GM21390 (cell line): ENCODE measurements at regions not wholly inside any gene's neighbourhood (a gene's known extent, or its start where the extent isn't known, plus 50 kb on each side); places are given as distances from the start of the nearest gene placed in this dataset.
"Not testable (repeated sequence)": the region's sequence is repeated elsewhere in the genome, so short reads cannot be mapped to it uniquely, and the experiment has no call there.

Experiments
- ATAC-seq: cut with Tn5 transposase; IDR thresholded peaks from one replicate; pipeline ENCODE4 v1.9.1; 2021; ENCODE audit not compliant: unreplicated experiment

DNA sequence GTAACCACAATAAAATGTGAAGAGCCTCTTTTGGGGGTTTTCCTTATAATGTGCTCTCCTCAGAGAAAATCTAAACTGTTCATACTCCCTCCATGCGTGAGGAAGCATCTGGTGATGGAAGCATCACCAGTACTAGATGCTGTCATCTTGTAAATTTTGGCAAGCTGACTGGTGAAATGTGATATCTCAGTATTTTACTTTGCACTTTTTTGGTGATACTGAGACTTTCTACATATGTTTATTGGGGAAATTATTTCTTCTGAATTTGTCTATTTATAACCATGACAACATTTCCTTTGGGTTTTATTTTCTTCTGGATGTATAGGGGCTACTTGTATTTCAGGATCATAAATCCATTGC lies 95.9 kb upstream of the DLGAP1 start:
- ATAC-seq, result no peak

DNA sequence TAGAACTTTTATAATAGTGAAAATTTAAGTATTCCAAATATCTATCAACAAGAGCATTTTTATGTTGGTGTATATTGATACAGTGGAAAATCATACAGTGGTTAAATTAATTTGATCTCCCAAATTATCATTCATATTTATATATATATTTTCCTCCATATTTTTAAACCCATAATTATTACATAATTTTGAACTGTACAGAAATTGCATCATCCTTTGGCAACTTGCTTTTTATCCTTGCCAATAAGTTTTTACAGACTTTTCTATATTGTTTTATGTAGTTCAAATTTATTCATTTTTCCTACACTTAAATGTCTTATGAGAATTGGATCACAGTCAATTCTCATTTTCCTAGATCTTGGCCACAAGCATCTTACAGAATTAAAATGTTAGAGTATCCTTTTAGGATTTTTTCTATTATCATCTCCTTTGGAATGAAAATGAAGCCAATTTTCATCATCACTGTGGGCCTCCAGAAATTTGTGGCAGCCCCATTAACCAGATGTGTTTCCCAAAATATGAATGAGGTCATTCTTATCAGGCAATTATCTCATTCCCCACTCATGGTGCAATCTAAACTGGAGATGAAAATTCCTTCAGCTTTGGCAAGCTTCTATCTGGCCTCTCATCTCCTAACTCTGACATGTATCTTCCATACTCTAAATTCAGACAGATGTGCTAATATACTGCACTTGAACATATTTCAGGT lies 94.2 kb upstream of the DLGAP1 start:
- ATAC-seq, result no peak

DNA sequence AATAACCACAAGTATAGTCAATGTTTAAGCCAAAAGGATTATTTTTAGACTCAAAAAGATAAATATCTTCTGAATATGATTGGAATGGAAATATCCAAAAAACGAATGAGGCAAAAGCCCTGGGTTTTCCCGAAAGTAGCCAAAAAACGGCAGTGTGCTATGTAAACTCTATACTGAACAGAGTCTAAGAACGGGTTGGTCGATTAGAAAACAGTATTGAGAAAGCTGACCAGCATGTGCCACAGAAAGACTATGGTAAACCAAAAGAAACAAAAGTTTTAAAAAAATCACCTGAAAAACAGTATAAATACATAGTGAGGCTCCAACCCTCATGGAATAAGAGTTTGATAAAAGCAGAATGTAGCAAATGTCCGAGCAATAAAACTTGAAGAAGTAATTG lies 92.0 kb upstream of the DLGAP1 start:
- ATAC-seq, result no peak

DNA sequence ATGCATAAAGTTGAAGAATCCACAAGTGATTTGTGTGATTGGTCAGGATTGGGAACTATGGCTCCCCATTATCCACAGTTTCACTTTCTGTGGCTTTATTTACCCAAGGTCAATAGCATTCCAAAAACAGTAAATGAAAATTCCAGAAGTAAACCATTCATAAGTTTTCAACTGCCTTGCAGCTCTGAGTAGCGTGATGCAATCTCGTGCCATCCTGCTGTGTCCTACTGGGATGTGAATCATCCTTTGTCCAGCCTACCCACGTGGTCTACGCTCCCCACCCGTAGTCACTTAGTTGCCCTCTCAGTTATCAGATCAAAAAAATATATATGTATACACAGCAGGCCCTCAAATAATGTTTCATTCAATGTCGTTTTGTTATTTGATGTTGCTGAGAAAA lies 89.0 kb upstream of the DLGAP1 start:
- no peak for ATAC-seq

DNA sequence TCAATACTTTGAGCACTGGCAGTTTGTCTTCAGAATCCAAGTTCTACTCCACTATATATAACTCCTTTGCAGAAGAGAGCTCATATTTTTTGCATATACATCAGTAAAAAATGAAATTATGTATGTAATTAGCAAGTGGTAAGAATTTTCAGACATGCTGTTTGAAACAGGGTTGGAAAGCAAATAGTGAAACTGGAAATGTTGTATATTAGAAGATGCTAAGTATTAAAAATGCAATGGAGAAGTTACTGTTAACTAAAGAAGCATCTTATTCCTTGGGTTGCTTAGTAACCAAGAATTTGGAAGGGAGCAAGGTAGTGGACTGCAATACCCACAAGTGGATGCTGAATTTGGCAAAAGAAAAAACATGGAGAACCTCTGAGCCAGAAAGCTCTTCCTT lies 88.6 kb upstream of the DLGAP1 start:
- ATAC-seq, result no peak

DNA sequence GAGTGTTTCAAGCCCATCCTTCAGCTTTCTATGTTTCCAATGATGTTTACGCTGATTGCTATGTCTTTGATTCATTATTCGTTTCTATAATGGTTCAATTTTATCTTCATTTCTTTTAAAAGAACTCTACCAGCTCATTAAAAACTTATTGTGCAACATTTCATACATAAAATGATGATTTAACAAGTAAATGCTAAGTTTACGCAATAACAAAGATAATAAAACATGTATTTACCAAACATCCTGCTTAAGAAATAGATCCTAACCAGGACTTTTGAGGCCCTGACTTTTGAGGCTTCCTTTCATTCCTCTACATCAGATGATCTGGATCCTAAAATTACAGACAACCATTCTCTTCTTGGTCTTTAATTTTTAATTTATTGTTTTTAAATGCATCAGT lies 86.5 kb upstream of the DLGAP1 start:
- ATAC-seq, result no peak

DNA sequence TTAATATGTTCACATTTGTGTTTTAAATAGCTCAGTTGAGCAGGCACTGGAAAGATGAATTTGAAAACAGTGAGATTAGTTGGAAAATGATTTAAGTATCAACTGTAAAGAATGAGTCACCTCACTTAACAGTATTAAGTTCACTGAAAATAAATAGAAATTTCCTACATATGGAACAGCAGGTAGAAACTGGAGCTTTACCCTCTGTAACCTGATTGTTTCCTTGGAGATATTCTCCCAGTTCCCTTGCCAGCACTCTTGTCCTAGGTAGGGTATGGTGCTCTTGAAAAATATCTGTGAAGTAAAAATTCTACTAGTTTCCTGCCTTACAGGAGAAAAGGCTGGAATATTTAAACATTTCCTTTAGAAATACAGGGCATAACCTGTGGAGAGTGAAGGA lies 81.3 kb upstream of the DLGAP1 start:
- no peak for ATAC-seq

DNA sequence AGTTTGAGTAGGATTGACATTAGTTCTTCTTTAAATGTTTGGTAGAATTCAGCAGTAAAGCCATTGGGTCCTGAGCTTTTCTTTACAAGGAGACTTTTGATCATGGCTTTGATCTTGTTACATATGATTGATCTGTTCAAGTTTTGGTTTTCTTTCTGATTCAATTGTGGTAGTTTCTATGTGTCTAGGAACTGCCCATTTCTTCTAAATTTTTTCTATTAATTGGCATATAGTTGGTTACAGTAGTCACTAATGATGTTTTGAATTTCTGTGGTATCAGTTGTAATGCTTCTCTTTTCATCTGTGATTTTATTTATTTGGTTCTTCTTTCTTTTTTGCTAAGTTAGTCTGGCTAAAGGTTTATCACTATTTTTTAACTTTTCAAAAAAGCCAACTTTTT lies 73.3 kb upstream of the DLGAP1 start:
- ATAC-seq, result no peak

DNA sequence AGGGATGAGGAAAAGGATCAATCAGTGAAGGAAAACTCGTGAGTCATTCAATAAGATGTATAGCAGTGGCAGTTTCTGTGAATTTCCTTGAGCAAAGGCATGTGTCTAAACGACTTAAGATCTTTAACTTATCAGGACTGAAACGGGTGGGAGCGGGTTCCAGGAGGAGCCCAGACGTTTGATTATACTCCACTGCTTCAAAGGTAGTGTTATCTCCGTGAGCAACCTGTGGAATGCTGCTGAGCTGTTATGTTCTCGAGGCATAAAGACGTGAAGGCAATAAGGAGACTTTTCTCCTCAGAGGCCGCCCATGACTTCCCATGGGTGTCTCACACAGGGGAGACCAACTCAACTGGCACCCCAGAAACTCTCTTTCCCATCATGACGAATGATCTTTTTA lies 72.7 kb upstream of the DLGAP1 start:
- not testable (repeated sequence) for ATAC-seq

DNA sequence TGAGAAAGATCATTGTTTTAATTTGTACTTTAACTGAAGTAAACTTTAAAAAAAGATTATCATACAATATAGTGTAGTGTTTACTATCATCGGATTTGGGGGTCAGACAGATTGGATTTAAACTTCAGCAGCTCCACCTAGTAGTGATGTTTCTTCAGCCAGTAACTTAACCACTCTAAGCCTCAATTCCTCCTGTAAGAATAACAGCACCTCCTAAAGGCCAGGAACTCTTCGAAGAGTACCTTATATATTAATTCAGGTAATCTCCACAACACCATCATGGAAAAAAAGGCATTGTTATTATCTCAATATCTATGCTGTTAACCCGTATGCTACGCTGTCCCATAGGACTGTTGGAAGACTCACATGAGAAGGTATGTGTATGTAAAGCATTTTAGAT lies 69.0 kb upstream of the DLGAP1 start:
- ATAC-seq, result no peak

DNA sequence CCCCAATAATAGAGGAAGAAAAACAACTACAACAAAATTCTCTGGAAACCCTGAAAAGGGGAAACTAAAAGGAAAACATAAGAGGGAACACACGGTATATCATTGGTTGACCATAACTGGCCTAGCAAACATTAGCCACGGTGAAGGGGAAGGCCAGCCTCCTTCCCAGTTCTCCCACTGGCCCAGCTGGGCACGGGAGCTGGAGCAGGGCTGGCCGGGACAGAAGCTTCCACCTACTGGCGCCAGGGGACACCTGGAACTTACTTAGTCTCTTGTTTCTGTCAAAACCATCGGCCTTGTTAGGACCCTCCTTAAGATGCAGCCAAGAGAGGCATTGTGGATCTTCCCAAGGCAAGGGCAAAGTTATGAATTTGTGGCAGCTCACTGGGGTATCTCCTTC lies 56.1 kb upstream of the DLGAP1 start:
- ATAC-seq, result no peak

DNA sequence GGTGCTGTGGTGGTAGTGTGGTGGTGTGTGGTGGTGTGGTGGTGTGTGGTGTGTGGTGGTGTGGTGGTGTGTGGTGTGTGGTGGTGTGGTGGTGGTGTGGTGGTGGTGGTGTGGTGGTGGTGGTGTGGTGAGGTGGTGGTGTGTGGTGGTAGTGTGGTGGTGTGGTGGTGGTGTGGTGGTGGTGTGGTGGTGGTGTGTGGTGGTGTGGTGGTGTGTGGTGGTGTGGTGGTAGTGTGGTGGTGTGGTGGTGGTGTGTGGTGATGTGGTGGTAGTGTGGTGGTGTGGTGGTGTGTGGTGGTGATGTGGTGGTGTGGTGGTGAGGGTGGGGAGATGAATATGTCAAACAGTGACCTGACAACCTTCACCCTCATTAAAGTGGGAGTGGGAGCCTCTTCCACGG lies 55.6 kb upstream of the DLGAP1 start:
- ATAC-seq, result no peak

DNA sequence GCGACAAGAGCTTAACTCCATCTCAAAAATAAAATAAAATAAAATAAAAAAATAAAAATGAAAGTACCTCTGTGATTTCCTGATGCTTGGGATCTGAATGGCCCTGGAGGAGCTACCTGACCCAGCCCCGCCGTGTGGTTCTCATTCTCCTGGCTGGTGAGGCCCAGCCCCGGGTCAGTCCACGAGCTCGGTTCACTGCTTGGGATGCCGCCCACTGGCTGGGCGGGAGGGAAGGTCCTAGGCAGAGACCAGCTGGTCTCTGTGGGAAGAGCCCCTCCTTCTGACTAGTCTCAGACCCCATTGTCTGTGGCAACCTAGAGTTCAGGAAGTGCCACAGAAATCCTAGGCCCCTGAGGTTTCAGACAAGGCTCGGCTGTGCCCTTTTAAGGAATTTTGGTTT lies 55.1 kb upstream of the DLGAP1 start:
- no peak for ATAC-seq
